ENCODE measurements at regions not wholly inside any gene's neighbourhood (a gene's known extent, or its start where the extent isn't known, plus 50 kb on each side); places are given as distances from the start of the nearest gene placed in this dataset.

DNA sequence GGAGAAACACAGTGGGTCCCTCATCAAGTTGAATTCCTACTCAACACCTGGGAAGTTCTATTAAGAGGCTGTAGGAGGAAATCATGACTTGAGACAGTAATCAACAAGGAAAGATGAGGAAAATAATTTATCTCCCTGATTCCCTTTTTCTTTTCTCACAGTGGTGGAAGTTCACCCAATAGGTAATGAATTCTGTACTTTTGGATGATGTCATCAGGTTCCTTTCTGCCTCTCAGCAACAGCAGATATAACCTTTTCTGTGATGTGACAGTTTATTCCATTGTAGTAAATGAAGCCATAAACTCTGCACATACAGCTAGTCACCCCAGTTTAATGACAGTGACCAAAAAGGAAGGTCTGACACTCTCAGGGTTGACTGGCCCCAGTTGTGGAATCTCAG, 1265.0 kb downstream of the NXPH1 start:
- TF ChIP-seq, protein P1, sequence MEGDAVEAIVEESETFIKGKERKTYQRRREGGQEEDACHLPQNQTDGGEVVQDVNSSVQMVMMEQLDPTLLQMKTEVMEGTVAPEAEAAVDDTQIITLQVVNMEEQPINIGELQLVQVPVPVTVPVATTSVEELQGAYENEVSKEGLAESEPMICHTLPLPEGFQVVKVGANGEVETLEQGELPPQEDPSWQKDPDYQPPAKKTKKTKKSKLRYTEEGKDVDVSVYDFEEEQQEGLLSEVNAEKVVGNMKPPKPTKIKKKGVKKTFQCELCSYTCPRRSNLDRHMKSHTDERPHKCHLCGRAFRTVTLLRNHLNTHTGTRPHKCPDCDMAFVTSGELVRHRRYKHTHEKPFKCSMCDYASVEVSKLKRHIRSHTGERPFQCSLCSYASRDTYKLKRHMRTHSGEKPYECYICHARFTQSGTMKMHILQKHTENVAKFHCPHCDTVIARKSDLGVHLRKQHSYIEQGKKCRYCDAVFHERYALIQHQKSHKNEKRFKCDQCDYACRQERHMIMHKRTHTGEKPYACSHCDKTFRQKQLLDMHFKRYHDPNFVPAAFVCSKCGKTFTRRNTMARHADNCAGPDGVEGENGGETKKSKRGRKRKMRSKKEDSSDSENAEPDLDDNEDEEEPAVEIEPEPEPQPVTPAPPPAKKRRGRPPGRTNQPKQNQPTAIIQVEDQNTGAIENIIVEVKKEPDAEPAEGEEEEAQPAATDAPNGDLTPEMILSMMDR (IDR thresholded peaks at IDR 0.05; ENCODE audit: low read length), result no peak
- TF ChIP-seq EZH2 (optimal IDR thresholded peaks at IDR 0.05; ENCODE audit: low read depth, low read length), result no peak

Data from MM.1S (cell line).